ENCODE measurements at regions not wholly inside any gene's neighbourhood (a gene's known extent, or its start where the extent isn't known, plus 50 kb on each side); places are given as distances from the start of the nearest gene placed in this dataset.

DNA sequence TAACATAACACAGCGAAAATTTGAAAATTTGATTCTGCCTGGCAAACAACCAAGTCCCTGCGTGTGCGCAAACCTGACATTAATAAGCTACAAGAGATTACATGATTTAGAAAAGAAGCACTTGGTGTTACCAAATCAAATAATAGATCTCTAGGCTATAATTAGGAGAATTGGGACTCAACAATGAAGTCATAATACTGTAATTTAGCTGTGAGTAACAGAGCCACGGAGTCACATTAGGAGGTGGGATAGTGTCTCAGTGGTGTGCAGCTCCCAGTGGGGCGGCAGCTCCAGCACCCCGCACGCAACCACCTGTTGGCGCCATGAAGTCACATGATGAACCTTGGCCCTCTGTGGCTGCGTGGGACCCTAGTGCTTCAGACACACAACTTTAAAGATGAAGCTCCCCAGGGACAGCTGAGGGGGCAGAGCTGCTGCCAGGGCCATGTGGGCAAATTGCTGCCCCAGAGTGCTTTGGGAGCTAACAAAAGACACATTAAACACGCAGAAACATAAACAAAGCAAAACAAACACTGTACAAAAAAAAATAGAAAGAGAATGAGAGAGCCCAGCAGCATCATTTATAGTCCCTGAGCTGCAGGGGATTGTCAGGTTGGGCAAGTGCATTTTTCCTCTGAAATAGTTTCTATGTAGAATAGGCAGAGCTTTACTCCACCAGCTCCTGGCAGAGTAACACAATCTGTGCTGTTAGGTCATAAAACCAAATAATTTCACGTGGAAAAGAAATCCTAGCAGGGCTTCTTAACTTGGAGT is 605.6 kb downstream of the SOX6 start:
- TF ChIP-seq CTCF (conservative IDR thresholded peaks at IDR 0.05; ENCODE audit: low read length) (no peak), EZH2phosphoT487 (IDR thresholded peaks at IDR 0.05; ENCODE audit: borderline replicate concordance) (no peak)
